Hematopoietic multipotent progenitor cell treated with erythropoietin and hydrocortisone succinate and interleukin-3 and kit ligand, for 17 days (in vitro differentiated cells): ENCODE measurements at regions not wholly inside any gene's neighbourhood (a gene's known extent, or its start where the extent isn't known, plus 50 kb on each side); places are given as distances from the start of the nearest gene placed in this dataset.
"Not testable (repeated sequence)": the region's sequence is repeated elsewhere in the genome, so short reads cannot be mapped to it uniquely, and the experiment has no call there.

Source experiments
- DNase-seq: peaks from one replicate; pipeline ENCODE4 v3.0.0-alpha.2; 2015; ENCODE audit warnings: low spot score

DNA sequence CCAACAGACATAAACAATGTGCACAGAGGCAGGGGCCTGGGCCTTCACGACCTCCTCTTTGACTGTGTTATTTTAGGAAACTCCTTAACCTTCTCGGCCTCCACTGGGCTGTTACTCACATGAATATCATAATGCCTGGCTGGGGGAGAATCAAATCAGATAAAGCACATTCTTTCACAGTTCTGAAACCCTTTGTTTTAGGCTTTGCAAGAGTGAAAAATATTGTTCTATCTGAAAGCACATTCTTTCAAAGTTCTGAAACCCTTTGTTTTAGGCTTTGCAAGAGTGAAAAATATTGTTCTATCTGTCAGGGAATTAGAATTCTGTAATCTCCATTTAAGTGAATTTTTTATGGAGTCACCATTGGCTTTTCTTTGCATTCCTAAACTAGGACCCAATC, 50.7 kb upstream of the SYNDIG1 start:
- no peak for DNase-seq

DNA sequence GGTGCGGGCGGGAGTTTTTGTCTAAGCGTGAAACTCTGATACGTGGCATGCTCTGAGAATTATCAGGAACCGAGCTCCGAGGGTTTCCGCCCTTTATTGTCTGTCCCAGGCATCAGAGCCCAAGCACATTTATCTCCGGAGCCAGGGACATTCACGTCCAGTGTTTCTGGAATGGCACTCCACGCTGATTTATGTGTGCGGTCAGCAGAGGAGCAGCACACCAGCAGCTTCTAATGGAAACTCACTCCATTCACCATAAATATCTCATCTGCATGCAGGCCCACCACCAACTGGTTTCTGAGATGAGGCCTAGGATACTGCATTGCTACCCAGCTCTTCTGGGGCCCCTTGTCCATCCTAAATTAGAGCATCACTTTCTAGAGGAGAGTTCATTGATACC, 51.9 kb upstream of the SYNDIG1 start:
- no peak for DNase-seq

DNA sequence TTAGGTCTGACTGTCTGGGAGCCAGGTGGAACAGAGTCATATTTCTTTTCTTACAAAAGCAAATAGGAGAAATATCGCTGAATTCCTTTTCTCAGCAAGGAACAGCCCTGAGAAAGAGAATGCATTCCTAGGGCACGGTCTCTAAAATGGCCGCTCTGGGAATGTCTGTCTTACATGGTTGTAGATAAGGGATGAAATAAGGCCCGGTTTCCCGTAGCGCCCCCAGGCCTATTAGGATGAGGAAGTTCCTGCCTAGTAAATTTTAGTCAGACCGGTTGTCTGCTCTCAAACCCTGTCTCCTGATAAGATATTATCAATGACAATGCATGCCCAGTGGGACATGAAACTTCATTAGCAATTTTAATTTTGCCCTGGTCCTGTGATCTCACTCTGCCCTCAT, 54.0 kb upstream of the SYNDIG1 start:
- DNase-seq = not testable (repeated sequence)

DNA sequence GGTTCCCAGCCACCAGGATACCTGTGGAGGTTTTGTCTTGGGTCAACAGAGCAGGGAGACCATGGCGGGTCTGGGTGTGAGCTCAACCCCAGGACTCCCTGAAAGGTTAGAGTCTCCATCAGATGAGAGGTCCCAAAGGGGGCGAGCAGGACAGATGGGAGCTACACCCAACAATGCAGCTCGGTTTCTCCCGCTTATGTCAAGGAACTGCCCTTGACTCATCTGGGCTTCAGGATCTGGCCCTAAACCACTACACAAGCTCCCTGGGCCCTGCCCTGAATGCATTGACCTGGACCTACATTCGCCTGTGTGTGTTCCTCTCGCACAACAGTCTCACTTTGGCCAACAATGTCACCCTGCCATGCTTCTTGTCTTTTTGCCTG, 57.6 kb upstream of the SYNDIG1 start:
- no peak for DNase-seq

DNA sequence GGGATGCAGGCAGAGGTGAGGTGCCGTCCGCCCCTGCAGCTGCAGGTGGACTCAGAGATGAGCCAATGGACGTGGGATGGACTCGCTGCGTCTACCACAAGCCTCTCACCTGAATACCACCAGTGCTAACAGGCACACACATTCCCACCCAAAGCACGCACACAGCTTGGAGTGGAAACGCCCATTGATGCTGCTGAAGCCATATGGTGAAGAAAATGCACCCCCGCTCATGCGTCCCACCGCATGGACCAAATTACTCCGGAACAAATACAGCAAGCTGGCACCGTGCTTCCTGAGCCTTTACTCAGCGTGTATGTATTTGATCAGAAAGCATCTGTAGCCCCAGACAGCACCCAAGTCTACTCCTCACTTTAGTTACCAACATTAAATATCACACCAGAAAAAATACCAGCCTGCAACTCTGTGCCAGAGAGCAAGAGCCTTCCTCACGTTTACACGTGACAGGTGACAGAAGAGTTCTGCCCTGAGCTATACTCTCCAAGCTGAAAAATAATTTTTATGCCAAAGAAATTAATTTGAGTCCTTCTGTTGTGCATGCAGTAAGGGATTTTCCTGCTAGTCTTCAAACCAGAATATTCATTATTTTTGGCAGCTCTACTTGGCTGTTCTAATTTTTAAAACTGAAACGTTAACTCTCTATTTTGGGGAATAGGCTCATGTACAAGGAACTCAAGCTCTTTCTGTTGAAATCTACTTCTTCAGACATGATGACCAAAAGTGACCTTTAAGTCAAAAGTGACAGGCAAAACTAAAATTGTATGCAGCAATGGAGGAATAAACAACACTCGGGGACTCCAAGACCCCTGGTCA, 58.2 kb upstream of the SYNDIG1 start:
- no peak for DNase-seq

DNA sequence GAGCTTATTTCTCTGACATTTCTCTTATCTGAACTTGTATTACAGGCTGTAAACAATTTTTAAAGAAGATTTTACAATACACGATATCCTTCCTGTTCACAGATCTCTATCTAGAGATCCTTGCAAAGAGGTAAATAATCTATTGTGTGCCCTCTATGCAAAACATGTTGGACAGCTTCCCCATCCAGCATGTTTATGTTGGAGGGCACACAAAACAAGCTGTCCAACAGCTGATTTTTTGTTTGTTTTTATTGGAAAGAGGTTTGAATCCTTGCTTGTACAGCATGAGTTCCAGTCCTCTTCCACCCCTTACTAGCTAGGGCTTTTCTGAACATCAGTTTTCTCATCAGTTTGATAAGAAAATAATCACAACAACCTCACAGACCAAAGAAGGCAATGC, 62.3 kb upstream of the SYNDIG1 start:
- DNase-seq = no peak

DNA sequence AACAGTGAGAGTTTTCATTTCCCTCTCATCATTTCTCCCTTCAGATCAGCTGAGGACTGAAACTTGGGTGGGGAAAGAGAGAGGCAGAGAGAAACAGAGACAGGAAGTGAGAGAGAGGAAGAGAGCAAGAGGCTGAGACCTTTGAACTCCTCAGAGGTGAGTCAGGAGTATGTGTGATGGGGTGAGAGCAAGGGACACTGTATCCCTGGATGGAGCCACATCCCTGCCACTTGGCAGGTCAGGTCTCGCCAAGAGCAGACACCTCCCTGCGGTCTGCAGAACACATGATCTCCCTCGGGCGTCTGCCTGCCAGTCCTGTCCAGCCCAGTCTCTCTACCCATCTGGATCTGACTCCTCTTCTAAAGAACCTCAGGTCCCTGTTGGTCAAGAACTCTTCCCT, 62.7 kb upstream of the SYNDIG1 start:
- DNase-seq = no peak

DNA sequence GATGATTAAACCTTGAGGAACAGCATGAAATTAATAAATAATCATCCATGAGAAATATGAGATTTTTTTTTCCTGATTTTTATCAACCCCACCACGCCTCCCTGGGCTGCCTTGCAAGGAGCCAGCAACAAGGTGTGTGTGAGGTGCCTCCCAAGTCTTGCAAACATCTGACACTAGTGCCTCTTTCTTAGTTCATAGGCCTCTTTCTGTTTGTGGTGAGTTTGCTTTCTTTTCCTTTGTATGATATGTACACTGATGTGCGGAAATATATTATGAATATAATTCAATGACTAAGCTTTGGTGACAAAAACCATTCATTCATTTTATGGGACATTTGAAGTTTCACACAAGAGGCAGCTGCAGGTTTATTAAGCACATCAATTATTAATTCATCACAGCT, 63.2 kb upstream of the SYNDIG1 start:
- no peak for DNase-seq

DNA sequence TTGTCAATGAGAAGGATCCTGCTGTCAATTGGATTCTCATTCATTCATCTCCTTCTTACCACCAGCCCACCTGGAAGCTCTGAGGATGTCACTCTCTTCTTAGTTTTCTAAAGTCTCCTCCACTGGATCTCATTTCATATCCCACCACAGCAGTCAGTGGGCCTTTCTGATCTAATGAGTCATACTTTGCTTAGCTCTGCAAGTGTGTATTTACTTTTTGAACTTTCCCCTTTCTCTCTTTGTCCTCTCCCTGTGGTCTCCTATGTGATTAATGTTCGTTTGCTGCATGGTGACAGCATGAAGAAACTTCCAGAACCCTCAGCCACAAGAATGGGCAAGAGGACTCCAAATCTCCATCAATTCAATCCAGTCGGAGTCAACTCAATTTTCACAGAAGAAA, 63.6 kb upstream of the SYNDIG1 start:
- no peak for DNase-seq

DNA sequence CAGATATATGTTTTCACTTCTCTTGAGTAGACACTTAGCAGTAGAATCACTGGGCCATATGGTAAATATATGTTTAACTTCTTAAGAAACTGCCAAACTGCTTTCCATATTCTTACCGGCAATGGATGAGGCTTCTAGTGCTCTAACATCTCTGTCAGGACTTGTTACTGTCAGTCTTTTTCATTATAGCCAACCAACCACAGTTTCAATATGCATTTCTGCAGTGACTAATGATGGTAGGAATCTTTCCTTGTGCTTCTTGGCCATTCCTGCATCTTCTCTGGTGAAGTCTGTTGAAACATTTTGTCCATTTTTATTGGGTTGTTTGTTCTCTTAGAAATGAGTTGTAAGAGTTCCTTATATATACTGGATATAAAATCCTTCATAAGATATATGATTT, 66.0 kb upstream of the SYNDIG1 start:
- DNase-seq = no peak

DNA sequence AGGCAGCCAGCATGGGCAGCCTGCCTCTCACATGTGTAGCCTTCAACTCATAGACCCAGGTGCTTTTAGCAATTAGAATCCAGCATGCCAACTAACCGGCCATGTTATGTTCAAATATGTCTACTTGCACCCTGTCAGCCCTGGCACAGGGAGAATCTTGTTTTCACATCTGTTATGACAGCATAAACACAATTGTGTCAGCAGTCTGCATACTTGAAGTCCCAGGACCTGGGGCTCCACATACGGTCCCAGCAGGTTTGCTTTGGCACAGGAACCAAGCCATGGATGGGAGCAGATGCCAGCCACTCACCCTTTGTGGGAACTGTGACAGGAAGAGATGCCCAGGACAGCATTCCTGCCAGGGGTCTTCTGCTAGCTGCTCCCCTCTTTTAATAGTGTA, 67.2 kb upstream of the SYNDIG1 start:
- no peak for DNase-seq

DNA sequence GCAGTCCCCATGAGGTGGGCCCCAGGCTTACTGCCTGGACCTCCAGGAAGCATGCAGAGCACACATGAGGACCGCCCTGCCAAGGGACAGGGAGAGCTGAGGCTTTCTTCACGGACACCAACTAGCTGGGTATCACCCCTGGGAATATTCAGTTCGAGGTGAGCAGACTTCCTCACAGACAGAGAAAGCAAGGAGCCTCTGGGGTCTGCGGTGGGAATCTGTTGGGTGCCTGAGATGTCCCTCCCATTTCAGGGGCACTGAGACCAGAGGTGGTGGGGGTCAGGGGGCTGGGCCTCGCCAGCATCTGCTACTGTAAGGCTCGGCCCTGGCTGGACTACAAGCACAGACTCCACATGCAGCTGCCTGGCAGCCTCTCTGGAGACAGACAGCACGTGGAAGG, 74.3 kb upstream of the SYNDIG1 start:
- DNase-seq = no peak

DNA sequence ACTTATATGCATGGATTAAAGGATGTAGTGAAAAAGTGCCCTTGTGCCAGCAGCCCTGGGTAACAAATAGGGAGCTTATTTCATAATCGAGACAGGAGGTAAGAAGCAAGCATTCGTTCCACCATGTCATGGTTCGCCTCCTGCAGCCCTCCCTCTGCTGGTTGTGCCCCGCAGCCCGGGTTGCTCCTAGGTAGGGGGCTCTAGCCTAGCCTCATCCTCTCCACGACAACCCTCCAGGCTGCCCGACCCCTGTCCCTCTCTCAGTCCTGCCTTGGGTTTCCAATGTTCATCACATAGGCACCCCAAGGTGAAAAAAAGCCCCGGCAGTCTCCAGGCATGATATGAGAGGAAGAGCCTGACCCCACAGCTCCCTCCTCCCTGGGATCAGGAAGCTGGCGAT, 75.5 kb upstream of the SYNDIG1 start:
- no peak for DNase-seq

DNA sequence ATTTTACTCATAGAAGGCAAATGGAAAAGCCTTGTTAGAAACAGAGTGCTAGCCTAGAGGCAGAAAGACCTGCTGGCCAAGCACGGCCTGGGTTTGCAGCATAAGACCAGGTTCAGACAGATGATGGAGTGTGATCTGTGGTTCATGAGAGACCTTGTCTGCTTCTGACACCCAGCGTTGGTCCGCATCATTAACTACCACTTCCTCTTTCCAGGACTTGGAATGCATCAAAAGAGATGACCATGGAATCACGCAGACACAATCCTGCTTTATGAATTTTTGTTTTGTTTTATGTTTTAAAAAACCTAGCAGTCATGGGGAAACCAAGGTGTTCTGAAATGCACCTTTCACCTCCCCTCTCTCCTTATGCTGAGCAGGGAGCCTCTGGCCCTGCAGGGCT, 76.8 kb upstream of the SYNDIG1 start:
- no peak for DNase-seq

DNA sequence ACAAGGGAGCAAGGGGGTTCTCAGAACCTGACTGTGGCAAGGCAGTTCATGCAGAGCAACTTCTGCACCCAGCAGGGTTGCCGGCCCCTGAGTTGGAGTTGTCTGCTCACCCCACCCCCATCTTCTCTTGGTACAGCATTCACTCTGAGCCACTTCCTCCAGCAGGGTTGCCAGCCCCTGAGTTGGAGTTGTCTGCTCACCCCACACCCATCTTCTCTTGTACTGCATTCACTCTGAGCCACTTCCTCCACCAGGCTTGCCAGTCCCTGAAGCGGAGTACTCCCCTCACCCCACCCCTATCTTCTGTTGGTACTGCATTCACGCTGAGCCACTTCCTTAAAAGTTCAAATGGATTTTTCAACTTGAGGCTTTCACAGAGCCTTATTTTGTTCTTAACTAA, 79.7 kb upstream of the SYNDIG1 start:
- DNase-seq = no peak

DNA sequence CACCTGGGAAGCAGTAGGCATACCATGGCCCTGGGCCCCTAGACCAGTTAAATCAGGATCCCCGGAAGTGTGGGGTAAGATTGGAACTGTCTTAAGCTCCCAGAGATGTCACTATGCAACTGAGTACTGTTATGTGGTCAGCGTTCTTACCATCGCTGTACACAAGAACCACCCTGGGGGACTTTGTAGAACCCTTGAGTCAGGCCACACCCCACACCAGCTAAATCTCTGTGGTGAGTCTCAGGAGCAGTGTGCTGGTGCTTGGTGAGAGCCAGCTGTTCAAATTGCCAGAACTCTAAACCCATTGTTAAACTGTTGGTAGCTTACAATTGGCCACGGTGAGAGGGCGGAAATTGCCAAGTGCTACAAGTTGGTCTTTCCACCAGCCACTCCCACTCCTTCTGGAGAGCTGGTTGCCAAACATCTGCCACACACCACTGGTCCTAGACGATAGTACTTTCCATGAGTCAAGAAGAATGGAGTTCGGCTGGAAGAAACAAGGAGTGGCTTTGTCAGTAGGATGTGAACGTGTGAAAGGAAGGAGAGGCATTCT, 80.5 kb upstream of the SYNDIG1 start:
- DNase-seq = no peak

DNA sequence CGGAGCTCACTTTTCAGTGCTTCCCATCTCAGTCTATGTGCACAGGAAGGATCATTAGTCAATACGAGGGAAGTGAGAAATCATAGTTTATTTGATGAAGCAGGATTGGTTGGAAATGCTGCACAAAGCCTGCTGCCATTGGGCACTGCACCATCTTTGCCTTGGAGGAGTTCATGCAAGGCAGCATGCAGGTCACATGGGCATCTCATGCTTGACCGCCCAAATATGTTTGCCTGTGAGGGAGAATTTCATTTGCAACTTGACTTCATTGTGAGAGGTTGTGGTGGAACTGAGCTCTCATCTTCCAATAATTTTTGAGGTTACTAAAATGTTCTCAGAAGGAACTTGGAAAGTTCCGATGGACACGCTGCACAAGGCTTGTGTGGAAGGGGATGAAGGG, 83.9 kb upstream of the SYNDIG1 start:
- DNase-seq = no peak

DNA sequence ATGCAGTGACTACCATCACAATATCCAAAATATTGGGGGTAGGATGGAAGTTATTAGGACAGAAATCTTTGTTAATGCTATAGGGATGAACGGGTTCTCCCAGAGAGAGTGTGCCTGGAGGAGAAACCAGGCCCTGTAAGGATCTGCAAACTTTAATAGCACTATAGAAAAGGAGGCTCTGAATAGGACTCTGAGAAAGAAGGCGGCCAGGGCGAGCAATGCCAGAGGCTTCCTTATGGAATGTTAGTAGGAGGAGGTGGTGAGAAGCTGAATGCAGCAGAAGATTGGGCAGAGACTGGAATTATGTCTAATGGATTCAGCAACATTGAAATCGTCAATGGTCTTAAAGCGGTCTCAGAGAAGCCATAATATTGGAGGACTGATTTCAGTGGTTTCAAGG, 84.6 kb upstream of the SYNDIG1 start:
- DNase-seq = no peak

DNA sequence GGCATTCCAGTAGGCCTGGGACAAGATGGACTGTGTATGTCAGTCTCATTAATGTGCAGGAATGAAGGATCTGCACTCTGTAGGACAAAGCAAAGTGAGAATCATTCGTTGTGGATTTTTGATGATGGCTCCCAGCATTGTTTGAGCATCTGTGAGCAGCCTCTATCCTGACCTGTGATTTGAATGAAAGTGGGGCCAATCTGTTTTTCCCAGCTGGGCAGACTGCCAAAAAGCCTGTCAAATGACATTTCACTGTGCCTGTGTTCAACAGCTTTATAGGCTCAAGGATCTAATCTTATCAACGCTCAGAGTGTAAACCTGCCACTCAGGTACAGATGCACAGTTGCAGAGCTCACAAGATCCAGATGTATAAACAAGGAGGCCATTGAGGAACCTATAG, 86.7 kb upstream of the SYNDIG1 start:
- DNase-seq = no peak

DNA sequence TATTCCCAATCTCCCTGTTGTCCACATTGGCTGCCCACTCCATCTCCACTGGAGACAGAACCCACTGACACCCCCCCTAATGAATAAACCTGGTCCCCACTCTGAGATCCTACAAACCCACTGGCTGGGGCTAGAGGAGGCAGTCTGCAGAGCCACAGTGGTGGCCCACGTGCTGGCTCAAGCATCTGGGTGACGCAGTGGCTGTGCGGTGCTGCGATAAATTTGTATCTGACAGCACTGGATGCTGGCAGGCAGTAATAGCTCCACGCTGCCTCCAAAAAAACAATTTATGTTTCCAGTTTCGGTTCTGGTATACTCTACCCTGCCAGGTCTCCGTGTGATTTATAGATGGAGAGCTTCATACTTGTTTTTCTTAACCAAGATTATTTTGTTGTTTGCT, 87.1 kb upstream of the SYNDIG1 start:
- DNase-seq = peak; percentile 7

DNA sequence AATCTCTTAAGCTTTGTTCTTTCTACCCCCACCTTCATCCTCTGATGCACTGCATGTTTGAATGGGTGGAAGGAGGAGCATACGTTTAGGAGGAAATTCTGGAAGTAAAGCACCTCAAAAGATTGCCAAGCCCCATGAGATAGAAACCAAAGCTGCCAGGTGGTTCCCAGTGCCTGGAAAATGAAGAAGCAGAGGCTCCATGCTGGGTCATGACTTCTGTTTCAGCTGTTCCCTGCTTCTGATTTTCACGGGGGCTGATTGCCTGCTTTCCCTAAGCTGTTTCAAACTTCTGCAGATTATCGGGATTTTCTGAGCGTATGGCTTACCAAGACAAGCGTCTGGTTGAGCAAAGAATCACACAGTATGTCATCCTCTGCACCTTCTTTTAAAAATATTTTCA, 87.5 kb upstream of the SYNDIG1 start:
- DNase-seq = no peak

DNA sequence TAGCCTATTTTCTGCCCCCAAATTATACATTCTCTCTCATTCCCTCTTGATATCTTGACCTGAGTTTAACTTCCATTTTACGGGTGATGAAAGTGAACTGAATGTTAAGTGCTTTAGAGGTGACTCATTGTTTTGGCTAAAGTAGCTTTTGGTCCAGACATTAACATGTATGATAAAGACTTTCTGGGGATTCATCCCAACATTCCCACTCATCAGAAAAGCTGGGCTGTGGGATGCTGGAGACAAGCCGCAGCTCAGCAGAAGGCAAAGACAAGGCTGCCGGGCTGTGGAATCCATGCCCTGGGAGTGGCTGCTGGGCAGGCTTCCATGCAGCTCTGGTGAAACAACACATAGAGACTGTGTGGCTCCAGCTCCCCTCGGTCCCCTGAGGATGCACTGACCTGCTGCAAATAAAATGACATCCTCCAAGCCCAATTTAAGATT, 89.9 kb upstream of the SYNDIG1 start:
- no peak for DNase-seq

DNA sequence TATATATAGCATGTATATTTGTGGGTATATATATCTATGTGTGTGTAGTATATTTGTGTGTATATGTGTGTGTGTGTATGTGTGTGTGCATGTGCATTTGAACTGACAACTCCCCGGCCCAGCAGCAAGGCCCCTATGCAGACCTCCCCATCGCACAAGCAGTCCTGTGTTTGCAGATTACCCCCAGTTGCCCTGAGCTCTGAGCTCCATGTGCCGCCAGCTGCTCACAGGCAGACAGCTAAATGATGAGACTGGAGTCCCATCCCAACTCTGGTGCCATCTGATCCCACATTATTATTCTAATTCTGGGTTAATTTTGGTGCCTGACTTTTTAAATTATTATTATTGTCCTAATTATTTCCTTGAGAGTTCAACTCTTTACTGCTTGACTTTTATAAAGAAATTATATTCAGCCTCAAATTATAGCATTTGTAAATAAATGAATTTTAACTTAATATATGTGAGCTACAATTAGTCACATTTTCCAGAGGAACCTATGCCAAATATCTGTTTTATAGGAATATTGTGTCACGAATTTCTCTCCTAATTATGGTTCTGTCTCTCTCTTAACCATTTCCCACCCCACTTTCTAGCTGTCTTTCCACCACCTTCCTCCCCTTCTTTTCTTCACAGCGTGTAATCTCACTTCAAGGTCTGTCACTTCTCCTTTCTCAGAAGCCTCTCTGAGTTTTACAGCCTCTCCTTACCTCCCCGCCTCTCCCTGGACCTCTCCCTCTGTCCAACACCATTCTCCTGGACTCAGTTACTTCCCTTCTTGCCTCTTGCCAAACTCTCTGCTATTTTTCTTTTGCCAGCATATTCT, 90.6 kb upstream of the SYNDIG1 start:
- no peak for DNase-seq
